ENCODE measurements at regions not wholly inside any gene's neighbourhood (a gene's known extent, or its start where the extent isn't known, plus 50 kb on each side); places are given as distances from the start of the nearest gene placed in this dataset.
"Not testable (repeated sequence)": the region's sequence is repeated elsewhere in the genome, so short reads cannot be mapped to it uniquely, and the experiment has no call there.

GRCh38 chr6:168860987-168861386 is 392.7 kb downstream of the THBS2 start:
- no peaks in the 10 kb centered on the region for H3K36me3 ChIP-seq
- no peak overlapping the region for H3K4me3 ChIP-seq
- H3K27ac ChIP-seq: no peak overlapping the region
- no peaks in the 10 kb centered on the region for H3K4me1 ChIP-seq
- no peak overlapping the region for H3K9ac ChIP-seq
- H3K9me3 ChIP-seq (replicated peaks in 1 of 11): no peaks in the 10 kb centered on the region
- TF ChIP-seq Cebpa-rat (IDR thresholded peaks at IDR 0.05): no peak
- no peaks in the 10 kb centered on the region for H4K20me1 ChIP-seq
- H3K27me3 ChIP-seq: no peaks in the 10 kb centered on the region
- no peak overlapping the region for H3K4me2 ChIP-seq

GRCh38 chr6:168860341-168860740 is 393.3 kb downstream of the THBS2 start:
- no peak for TF ChIP-seq Cebpa-rat (IDR thresholded peaks at IDR 0.05)
- H3K27ac ChIP-seq: no peak overlapping the region

GRCh38 chr6:168858926-168859325 is 394.7 kb downstream of the THBS2 start:
- H3K9me3 ChIP-seq (replicated peaks in 1 of 11): no peaks in the 10 kb centered on the region
- no peak for TF ChIP-seq Cebpa-rat (IDR thresholded peaks at IDR 0.05)
- H3K4me1 ChIP-seq: no peaks in the 10 kb centered on the region
- H3K27me3 ChIP-seq: no peaks in the 10 kb centered on the region
- H3K4me2 ChIP-seq: no peak overlapping the region
- H4K20me1 ChIP-seq: no peaks in the 10 kb centered on the region
- no peak overlapping the region for H3K4me3 ChIP-seq
- H3K27ac ChIP-seq: no peak overlapping the region
- no peak overlapping the region for H3K9ac ChIP-seq
- no peaks in the 10 kb centered on the region for H3K36me3 ChIP-seq

More at GRCh38 chr6:168860341-168860740, 393.3 kb downstream of the THBS2 start:
- Histone ChIP-seq H3K36me3 (no peaks in the 10 kb centered on the region), H3K4me2 (no peak overlapping the region), H3K4me3 (no peak overlapping the region), H3K9me3 (replicated peaks in 1 of 11) (no peaks in the 10 kb centered on the region), H3K9ac (no peak overlapping the region), H3K27me3 (no peaks in the 10 kb centered on the region), H4K20me1 (no peaks in the 10 kb centered on the region), H3K4me1 (no peaks in the 10 kb centered on the region)

GRCh38 chr6:168856914-168857313 is 396.7 kb downstream of the THBS2 start:
- no peak overlapping the region for H3K27ac ChIP-seq
- no peak overlapping the region for H3K4me2 ChIP-seq
- H4K20me1 ChIP-seq: no peaks in the 10 kb centered on the region
- no peaks in the 10 kb centered on the region for H3K36me3 ChIP-seq
- H3K4me1 ChIP-seq: peaks cover 0 to 3% (median 0%) of the 10 kb centered on the region in 10 experiments; a peak in 3 of 20 replicates
- H3K9me3 ChIP-seq (replicated peaks in 1 of 11): no peaks in the 10 kb centered on the region
- no peak overlapping the region for H3K4me3 ChIP-seq
- no peak for TF ChIP-seq Cebpa-rat (IDR thresholded peaks at IDR 0.05)
- H3K27me3 ChIP-seq: no peaks in the 10 kb centered on the region
- no peak overlapping the region for H3K9ac ChIP-seq

GRCh38 chr6:168852376-168852884 is 401.2 kb downstream of the THBS2 start:
- Histone ChIP-seq H3K9ac (no peak overlapping the region), H3K4me3 (no peak overlapping the region), H4K20me1 (no peaks in the 10 kb centered on the region), H3K4me1 (peaks cover 8 to 26% (median 12%) of the 10 kb centered on the region in 10 experiments), H3K4me2 (no peak overlapping the region), H3K27me3 (no peaks in the 10 kb centered on the region), H3K27ac (no peak overlapping the region), H3K9me3 (replicated peaks in 1 of 11) (no peaks in the 10 kb centered on the region), H3K36me3 (no peaks in the 10 kb centered on the region)
- TF ChIP-seq Cebpa-rat (IDR thresholded peaks at IDR 0.05): no peak

GRCh38 chr6:168851460-168852375 is 401.9 kb downstream of the THBS2 start:
- H3K36me3 ChIP-seq: no peaks in the 10 kb centered on the region
- no peaks in the 10 kb centered on the region for H3K9me3 ChIP-seq (replicated peaks in 1 of 11)
- no peaks in the 10 kb centered on the region for H3K27me3 ChIP-seq
- no peak for TF ChIP-seq Cebpa-rat (IDR thresholded peaks at IDR 0.05)
- no peak overlapping the region for H3K27ac ChIP-seq
- no peak overlapping the region for H3K4me3 ChIP-seq
- no peaks in the 10 kb centered on the region for H4K20me1 ChIP-seq
- H3K4me1 ChIP-seq: peaks cover 8 to 26% (median 12%) of the 10 kb centered on the region in 10 experiments
- peak overlapping the region in 8 of 11 experiments; percentile 0 to 48 (median 21); a peak in 7 of 22 replicates for H3K4me2 ChIP-seq
- H3K9ac ChIP-seq: no peak overlapping the region

GRCh38 chr6:168850027-168850736 is 403.5 kb downstream of the THBS2 start:
- H3K9ac ChIP-seq: not testable (repeated sequence)

GRCh38 chr6:168849459-168849858 is 404.2 kb downstream of the THBS2 start:
- no peak for TF ChIP-seq Cebpa-rat (IDR thresholded peaks at IDR 0.05)

More at GRCh38 chr6:168850027-168850736, 403.5 kb downstream of the THBS2 start:
- not testable (repeated sequence) for H3K27me3 ChIP-seq; H3K9me3 ChIP-seq (replicated peaks in 1 of 11); H3K27ac ChIP-seq; H3K4me2 ChIP-seq; H3K4me3 ChIP-seq; H3K36me3 ChIP-seq; H4K20me1 ChIP-seq
- H3K4me1 ChIP-seq: peaks cover 8 to 26% (median 13%) of the 10 kb centered on the region in 10 experiments

GRCh38 chr6:168848797-168849196 is 404.8 kb downstream of the THBS2 start:
- no peak for TF ChIP-seq Cebpa-rat (IDR thresholded peaks at IDR 0.05)
- H3K9me3 ChIP-seq (replicated peaks in 1 of 11): no peaks in the 10 kb centered on the region
- H3K4me3 ChIP-seq: no peak overlapping the region
- H3K36me3 ChIP-seq: no peaks in the 10 kb centered on the region
- peaks cover 8 to 26% (median 13%) of the 10 kb centered on the region in 10 experiments for H3K4me1 ChIP-seq
- H3K9ac ChIP-seq: no peak overlapping the region
- no peaks in the 10 kb centered on the region for H3K27me3 ChIP-seq
- no peaks in the 10 kb centered on the region for H4K20me1 ChIP-seq
- H3K27ac ChIP-seq: no peak overlapping the region; a peak in 1 of 22 replicates
- peak overlapping the region in 10 of 11 experiments; percentile 3 to 54 (median 32); a peak in 9 of 22 replicates for H3K4me2 ChIP-seq

More at GRCh38 chr6:168849459-168849858, 404.2 kb downstream of the THBS2 start:
- peaks cover 8 to 26% (median 13%) of the 10 kb centered on the region in 10 experiments for H3K4me1 ChIP-seq
- no peaks in the 10 kb centered on the region for H3K9me3 ChIP-seq (replicated peaks in 1 of 11)
- no peak overlapping the region for H3K4me3 ChIP-seq
- H3K4me2 ChIP-seq: peak overlapping the region in 8 of 11 experiments; percentile 3 to 54 (median 36); a peak in 8 of 22 replicates
- no peak overlapping the region for H3K27ac ChIP-seq
- no peaks in the 10 kb centered on the region for H3K36me3 ChIP-seq
- no peaks in the 10 kb centered on the region for H3K27me3 ChIP-seq
- H3K9ac ChIP-seq: no peak overlapping the region
- no peaks in the 10 kb centered on the region for H4K20me1 ChIP-seq

Data from BLaER1 treated with 17β-estradiol and CSF1 and Interleukin-3, amounts not matched to agents 10 nM and 100 nM (cell line).